ENCODE measurements at regions not wholly inside any gene's neighbourhood (a gene's known extent, or its start where the extent isn't known, plus 50 kb on each side); places are given as distances from the start of the nearest gene placed in this dataset.

DNA sequence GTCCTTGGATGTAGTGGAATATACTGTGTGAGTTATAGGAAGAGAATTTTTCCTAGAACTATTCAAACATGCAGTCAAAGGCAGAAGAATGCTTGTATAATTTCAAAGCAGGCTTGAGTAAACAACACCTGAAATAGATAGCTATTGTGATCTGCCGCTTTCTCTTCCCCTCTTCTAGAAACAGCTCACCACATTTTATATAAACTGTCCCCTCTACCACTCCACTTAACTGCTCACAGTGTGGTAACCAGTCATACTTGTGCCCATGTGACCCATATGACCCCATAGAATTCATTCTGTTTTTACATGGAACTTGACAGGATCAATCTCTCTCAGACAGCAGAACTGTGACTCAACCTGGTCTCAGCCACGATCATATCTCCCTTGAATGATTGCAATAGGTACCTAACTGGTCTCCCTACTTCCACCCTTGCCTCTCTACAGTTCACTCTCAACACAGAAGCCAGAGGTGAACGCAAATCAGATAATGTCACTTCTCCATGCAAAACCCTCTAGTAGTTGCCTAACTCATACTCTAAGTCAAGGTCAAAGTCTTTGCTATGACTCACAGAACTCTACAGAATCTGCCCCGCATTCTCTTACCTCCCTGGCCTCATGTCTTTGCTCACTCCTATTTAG lies 85.6 kb upstream of the EFHC2 start:
- TF ChIP-seq CTCF (IDR thresholded peaks at IDR 0.05) (no peak), ZFX (IDR thresholded peaks at IDR 0.05; ENCODE audit: borderline replicate concordance) (no peak)
